ENCODE measurements at regions not wholly inside any gene's neighbourhood (a gene's known extent, or its start where the extent isn't known, plus 50 kb on each side); places are given as distances from the start of the nearest gene placed in this dataset.
"Not testable (repeated sequence)": the region's sequence is repeated elsewhere in the genome, so short reads cannot be mapped to it uniquely, and the experiment has no call there.

DNA sequence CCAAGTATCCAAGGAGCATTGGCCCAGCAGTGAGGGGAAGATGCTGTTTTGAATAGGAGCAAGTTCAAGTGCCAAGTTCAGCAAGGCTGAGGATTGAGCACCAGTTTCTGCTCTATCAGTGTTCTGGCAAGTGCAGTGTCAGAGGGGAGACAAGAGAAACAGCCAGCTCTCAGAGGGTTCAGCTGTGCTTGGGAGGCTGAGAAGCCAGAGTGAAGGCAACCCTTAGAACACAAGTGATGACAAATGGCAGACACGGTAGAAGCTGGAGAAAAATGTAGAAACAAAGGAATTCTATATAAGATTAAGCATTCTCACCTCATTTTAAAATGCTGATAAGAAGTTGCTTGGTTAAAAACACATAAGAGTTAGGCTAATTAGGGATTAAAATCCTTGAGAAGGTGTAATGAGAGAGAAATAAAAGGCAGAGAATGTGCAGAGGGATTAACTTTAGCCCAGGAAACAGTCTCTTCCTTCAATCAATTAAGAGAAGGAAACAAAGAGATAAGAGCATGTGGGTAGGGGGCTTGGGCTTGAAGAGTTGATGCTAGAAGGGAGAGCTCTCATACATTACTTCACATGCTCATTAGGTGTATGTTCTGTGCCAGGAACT, 475.4 kb downstream of the AJAP1 start:
- TF ChIP-seq, protein P1, sequence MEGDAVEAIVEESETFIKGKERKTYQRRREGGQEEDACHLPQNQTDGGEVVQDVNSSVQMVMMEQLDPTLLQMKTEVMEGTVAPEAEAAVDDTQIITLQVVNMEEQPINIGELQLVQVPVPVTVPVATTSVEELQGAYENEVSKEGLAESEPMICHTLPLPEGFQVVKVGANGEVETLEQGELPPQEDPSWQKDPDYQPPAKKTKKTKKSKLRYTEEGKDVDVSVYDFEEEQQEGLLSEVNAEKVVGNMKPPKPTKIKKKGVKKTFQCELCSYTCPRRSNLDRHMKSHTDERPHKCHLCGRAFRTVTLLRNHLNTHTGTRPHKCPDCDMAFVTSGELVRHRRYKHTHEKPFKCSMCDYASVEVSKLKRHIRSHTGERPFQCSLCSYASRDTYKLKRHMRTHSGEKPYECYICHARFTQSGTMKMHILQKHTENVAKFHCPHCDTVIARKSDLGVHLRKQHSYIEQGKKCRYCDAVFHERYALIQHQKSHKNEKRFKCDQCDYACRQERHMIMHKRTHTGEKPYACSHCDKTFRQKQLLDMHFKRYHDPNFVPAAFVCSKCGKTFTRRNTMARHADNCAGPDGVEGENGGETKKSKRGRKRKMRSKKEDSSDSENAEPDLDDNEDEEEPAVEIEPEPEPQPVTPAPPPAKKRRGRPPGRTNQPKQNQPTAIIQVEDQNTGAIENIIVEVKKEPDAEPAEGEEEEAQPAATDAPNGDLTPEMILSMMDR (IDR thresholded peaks at IDR 0.05; ENCODE audit: control insufficient read depth, insufficient read depth, low read depth, low read length, missing control alignments) = no peak
- no peak overlapping the region for H3K4me3 ChIP-seq (ENCODE audit: control insufficient read depth, low read depth, low read length)
- DNase-seq (ENCODE audit: low read depth) = no peak

DNA sequence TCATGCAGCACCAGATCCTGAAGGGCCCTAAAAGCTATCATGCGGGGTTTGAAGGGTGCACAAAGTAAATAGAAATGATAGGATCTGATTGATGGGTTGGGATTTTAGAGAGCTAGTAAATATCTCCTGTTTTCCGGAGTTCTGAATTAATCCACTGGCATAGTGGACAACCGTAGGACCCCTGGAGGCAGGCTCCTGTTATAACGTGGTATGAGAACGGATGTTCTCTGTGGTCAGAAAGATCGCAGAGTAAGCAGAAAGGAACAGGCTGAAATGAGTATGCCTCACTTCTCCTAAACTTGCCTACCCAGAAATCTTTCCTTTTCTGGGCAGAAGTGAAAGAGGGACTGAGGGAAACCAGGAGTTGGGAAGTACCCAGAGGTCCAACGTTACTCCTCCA, 470.8 kb downstream of the AJAP1 start:
- TF ChIP-seq, protein P1 (IDR thresholded peaks at IDR 0.05; ENCODE audit: control insufficient read depth, insufficient read depth, low read depth, low read length, missing control alignments) = no peak
- no peak for DNase-seq (ENCODE audit: low read depth)
- H3K4me3 ChIP-seq (ENCODE audit: control insufficient read depth, low read depth, low read length) = no peak overlapping the region

DNA sequence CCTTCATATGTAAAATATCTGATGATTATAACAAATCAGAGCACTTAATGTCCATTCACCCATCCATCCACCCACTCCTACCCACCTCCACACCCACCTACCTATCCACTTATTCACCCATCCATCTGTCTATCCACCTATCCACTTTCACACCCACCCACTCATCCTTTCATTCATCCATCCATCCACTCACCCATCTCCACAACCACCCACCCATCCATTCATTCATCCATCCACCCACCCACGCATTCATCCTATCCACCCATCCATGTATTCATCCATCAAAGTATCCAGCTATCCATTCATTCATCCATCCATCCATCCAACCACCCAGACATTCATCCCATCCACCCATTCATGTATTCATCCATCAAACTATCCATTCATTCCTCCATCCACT, 466.1 kb downstream of the AJAP1 start:
- TF ChIP-seq, protein P1 (IDR thresholded peaks at IDR 0.05; ENCODE audit: control insufficient read depth, insufficient read depth, low read depth, low read length, missing control alignments) = no peak

DNA sequence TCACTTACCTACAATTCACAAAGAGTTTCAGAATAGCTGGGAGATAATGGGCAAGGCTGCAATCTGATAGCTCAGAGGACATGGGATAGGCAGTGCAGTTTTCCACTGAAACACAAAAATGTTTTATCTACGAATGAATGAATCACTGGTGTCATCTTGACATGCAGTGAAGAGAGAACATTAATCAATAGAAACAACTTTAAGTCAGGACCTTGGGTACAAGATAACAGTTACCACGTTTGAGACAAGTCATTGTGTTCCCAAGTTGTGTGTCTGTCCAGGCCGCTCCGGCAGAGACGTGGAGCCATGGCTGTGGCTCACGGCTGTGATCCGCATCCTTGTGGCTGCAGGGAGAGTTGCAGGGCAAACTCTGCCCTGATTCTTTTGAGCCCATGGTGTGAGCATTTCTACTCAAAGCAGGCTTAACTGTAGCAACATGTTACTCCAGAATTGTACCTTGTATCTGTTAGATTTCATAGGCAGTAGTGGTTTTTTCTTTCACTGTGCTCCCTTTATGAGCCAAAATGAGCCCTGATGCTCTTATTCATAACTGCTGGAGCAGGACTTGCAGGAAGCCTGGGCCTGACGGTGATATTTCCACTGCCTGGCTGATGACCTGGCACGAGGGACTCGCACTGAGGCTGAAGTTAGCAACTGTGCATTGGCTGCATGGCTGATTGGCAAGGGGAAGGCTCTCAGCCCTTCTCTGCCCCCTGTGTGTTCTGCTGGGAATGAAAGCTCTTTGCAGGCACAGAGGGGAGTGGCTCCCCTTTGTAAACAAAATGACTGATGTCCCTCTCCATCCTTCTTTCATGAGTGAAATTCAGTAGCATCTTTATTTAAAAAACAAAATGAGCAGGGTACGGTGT, 465.2 kb downstream of the AJAP1 start:
- no peak overlapping the region for H3K4me3 ChIP-seq (ENCODE audit: control insufficient read depth, low read depth, low read length)
- TF ChIP-seq, protein P1 (IDR thresholded peaks at IDR 0.05; ENCODE audit: control insufficient read depth, insufficient read depth, low read depth, low read length, missing control alignments) = no peak
- no peak for DNase-seq (ENCODE audit: low read depth)

More for the DNA sequence above, 466.1 kb downstream of the AJAP1 start:
- no peak overlapping the region for H3K4me3 ChIP-seq (ENCODE audit: control insufficient read depth, low read depth, low read length)
- DNase-seq (ENCODE audit: low read depth) = no peak

DNA sequence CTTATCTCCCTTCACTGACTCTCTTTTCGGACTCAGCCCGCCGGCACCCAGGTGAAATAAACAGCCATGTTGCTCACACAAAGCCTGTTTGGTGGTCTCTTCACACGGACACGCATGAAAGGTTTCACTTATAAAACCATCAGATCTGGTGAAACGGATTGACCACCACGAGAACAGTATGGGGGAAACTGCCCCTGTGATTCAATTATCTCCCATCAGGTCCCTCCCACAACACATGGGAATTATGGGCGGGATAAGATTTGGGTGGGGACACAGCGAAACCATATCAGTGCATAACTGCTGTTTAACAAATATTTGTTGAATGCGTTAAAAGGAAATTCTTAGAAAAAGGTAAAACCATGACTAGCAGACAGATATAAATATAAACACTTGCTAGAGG, 464.4 kb downstream of the AJAP1 start:
- not testable (repeated sequence) for DNase-seq (ENCODE audit: low read depth); H3K4me3 ChIP-seq (ENCODE audit: control insufficient read depth, low read depth, low read length)

DNA sequence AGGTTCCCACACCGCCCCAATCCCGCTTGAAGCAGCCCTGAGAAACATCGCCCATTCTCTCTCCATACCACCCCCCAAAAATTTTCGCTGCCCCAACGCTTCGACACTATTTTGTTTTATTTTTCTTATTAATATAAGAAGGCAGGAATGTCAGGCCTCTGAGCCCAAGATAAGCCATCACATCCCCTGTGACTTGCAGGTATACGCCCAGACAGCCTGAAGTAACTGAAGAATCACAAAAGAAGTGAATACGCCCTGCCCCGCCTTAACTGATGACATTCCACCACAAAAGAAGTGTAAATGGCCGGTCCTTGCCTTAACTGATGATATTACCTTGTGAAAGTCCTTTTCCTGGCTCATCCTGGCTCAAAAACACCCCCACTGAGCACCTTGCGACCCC, 463.9 kb downstream of the AJAP1 start:
- DNase-seq (ENCODE audit: low read depth); H3K4me3 ChIP-seq (ENCODE audit: control insufficient read depth, low read depth, low read length): not testable (repeated sequence)

DNA sequence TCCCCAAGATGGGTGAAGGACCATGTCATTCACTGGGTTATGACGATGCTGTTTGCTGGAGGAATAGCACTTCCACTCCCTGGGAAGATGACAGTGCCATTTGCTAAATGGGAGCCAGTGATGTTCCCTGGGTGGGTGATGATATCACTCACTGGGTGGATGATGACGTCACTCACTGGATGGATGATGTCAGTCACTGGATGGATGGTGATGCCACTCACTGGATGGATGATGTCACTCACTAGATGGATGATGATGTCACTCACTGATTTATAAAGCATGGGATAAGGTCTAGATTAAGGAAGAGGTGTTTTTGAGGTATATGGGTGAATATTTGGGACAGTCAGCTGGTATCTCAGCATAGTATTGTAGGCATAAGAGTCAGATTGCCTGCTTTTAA, 457.2 kb downstream of the AJAP1 start:
- H3K4me3 ChIP-seq (ENCODE audit: control insufficient read depth, low read depth, low read length) = no peak overlapping the region
- TF ChIP-seq, protein P1 (IDR thresholded peaks at IDR 0.05; ENCODE audit: control insufficient read depth, insufficient read depth, low read depth, low read length, missing control alignments) = no peak
- DNase-seq (ENCODE audit: low read depth) = no peak
